ENCODE measurements at regions not wholly inside any gene's neighbourhood (a gene's known extent, or its start where the extent isn't known, plus 50 kb on each side); places are given as distances from the start of the nearest gene placed in this dataset.

DNA sequence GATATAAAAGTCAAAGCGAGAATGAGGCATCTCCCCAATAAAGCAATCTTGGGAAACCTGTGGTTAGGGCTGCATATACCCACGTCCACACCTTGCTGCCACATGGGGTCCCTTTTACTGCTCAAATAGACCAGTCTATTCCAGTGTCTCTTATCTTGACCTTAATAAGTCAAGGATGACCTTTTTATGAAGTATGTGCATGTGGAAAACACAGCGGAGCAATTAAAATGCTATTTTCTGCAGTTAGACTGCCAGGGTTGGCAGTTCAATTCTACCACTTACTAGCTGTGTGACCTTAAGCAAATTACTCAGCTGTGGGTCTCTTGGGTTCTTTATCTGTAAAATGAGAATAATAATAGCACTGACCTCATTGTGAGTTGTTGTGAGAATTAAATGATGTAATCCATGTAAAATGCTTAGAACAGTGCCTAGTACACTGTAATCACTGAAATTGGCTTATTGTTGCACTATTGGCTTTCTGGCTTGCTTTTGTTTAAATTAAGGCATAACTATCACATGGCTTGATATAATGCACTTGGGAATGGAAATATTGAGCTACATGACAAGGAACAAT lies 67.8 kb upstream of the HSPB3 start:
- H3K27ac ChIP-seq = no peak overlapping the region
- no peak overlapping the region for H3K4me3 ChIP-seq (replicated peaks in 1 of 3)
- no peaks in the 10 kb centered on the region for H3K27me3 ChIP-seq
- H3K4me1 ChIP-seq = peaks cover 0 to 3% of the 10 kb centered on the region in 2 donors
- no peak for DNase-seq
- intact Hi-C loops (cut with DNase I) = no loop called here
- no peaks in the 10 kb centered on the region for H3K36me3 ChIP-seq
- no peak for TF ChIP-seq POLR2A (IDR thresholded peaks at IDR 0.05)
- WGBS, 2 donors = 83 to 86% methylated on average over 3 of the region's 3 CpGs
- no peaks in the 10 kb centered on the region for H3K9me3 ChIP-seq

DNA sequence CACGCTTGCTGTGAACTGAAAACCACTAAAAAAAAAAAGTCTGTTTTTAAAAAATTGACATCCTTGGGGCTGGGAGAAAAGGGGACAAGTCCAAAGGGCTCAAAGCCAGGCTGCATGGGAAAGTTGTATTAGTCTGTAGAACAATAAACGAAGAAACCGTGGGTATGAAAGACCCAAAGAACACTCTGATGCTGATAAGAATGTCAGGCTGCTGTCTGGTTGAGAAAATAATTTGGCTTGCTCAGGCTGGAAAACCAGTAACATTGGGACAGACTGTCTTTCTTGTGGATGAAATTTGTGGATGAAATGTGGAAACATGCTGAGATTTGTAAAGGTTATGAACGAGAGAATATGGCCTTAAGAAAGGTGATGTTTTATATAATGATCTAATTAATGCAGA lies 68.5 kb upstream of the HSPB3 start:
- Histone ChIP-seq H3K9me3 (no peaks in the 10 kb centered on the region), H3K27ac (no peak overlapping the region), H3K27me3 (no peaks in the 10 kb centered on the region), H3K36me3 (no peaks in the 10 kb centered on the region), H3K4me1 (peaks cover 0 to 3% of the 10 kb centered on the region in 2 donors), H3K4me3 (replicated peaks in 1 of 3) (no peak overlapping the region)
- intact Hi-C loops (cut with DNase I) = no loop called here
- 65 to 78% methylated on average over 4 of the region's 4 CpGs for WGBS, 2 donors
- TF ChIP-seq POLR2A (IDR thresholded peaks at IDR 0.05) = no peak
- TF ChIP-seq, protein P1, sequence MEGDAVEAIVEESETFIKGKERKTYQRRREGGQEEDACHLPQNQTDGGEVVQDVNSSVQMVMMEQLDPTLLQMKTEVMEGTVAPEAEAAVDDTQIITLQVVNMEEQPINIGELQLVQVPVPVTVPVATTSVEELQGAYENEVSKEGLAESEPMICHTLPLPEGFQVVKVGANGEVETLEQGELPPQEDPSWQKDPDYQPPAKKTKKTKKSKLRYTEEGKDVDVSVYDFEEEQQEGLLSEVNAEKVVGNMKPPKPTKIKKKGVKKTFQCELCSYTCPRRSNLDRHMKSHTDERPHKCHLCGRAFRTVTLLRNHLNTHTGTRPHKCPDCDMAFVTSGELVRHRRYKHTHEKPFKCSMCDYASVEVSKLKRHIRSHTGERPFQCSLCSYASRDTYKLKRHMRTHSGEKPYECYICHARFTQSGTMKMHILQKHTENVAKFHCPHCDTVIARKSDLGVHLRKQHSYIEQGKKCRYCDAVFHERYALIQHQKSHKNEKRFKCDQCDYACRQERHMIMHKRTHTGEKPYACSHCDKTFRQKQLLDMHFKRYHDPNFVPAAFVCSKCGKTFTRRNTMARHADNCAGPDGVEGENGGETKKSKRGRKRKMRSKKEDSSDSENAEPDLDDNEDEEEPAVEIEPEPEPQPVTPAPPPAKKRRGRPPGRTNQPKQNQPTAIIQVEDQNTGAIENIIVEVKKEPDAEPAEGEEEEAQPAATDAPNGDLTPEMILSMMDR (IDR thresholded peaks at IDR 0.05) = no peak
- no peak for DNase-seq

DNA sequence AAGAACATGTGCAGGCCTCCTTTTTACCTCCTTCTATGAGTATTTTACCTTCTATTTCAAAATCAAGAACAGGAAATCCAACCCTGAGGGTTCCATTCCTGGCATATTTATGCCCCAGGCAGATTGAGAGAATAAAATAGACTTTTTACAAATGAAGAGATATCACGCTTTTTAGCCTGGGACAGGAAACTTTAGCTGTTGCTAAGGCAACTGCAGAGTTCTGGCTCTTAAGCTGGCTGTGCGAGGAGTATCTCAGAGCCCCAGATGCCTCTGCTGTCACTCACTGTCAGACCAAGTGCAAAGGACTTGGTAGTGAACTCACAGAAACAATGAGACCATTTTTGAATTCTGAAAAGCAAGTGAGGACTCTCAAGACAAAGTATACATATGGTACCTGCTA lies 69.5 kb upstream of the HSPB3 start:
- H3K27me3 ChIP-seq = no peaks in the 10 kb centered on the region
- WGBS, 2 donors = 85 to 87% methylated on average over 2 of the region's 2 CpGs
- no peak for TF ChIP-seq POLR2A (IDR thresholded peaks at IDR 0.05)
- TF ChIP-seq, protein P1 (IDR thresholded peaks at IDR 0.05) = no peak
- no peak overlapping the region for H3K27ac ChIP-seq
- H3K4me1 ChIP-seq = peaks cover 0 to 3% of the 10 kb centered on the region in 2 donors
- no peaks in the 10 kb centered on the region for H3K36me3 ChIP-seq
- intact Hi-C loops (cut with DNase I) = no loop called here
- no peaks in the 10 kb centered on the region for H3K9me3 ChIP-seq
- no peak overlapping the region for H3K4me3 ChIP-seq (replicated peaks in 1 of 3)
- DNase-seq = no peak

DNA sequence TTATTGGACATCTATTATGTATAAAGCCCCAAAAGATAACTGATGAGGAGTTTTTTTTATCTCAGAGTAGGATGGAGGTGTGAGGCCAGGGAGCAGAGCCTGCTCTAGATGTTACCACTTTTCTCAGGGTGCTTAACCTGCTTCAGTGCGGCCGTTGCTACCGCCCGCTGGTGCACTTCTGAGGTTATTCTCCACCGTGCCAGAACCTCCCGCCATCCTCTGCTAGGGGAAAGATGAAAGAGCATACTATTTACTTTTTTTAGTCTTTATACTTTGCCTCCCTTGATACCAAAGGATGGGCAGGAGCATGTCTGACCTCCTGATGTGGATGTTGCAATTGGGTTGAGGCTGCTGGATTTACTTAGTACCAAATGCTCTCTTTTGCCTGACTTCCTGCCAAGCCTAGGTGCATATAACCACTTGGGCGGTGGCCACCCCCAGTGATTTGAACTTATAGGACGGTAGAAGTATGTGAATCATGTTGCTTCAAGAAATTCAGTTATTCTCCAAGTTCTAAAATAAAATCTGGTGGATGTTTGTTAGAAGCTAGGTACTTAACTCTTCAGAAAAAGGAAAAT lies 71.1 kb upstream of the HSPB3 start:
- TF ChIP-seq, protein P1 (IDR thresholded peaks at IDR 0.05) = no peak
- TF ChIP-seq POLR2A (IDR thresholded peaks at IDR 0.05) = no peak
- Histone ChIP-seq H3K4me1 (no peaks in the 10 kb centered on the region), H3K9me3 (no peaks in the 10 kb centered on the region), H3K4me3 (replicated peaks in 1 of 3) (no peak overlapping the region), H3K27ac (no peak overlapping the region), H3K36me3 (no peaks in the 10 kb centered on the region), H3K27me3 (no peaks in the 10 kb centered on the region)
- no peak for DNase-seq
- intact Hi-C loops (cut with DNase I) = no loop called here
- 85 to 87% methylated on average over 8 of the region's 8 CpGs for WGBS, 2 donors

DNA sequence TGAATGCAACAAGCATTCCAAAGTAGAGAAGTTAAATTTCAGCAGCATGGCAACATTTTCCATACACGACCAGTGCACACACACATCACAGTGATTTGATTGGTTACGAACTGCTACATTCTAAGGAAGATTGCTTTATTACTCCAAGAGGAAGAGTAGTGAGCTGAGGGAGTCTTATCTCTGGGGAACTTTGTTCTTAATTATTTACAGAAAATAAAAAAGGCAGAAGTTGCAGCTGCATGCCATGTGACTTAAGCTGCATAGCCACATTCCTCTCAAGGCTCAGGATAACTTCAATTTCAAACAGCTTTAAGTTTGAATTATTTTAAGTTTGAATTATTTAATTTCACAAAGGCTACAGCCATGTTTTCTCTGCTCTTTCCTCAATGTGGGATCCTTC lies 71.6 kb upstream of the HSPB3 start:
- H3K36me3 ChIP-seq = no peaks in the 10 kb centered on the region
- intact Hi-C loops (cut with DNase I) = no loop called here
- H3K4me3 ChIP-seq (replicated peaks in 1 of 3) = no peak overlapping the region
- DNase-seq = no peak
- no peaks in the 10 kb centered on the region for H3K9me3 ChIP-seq
- H3K27me3 ChIP-seq = no peaks in the 10 kb centered on the region
- TF ChIP-seq, protein P1 (IDR thresholded peaks at IDR 0.05) = no peak
- no peak for TF ChIP-seq POLR2A (IDR thresholded peaks at IDR 0.05)
- no peaks in the 10 kb centered on the region for H3K4me1 ChIP-seq
- 67 to 70% methylated on average over 2 of the region's 2 CpGs for WGBS, 2 donors
- no peak overlapping the region for H3K27ac ChIP-seq

All from thyroid gland (tissue), 4 donors.